Transverse colon (tissue), 4 donors: ENCODE measurements at regions not wholly inside any gene's neighbourhood (a gene's known extent, or its start where the extent isn't known, plus 50 kb on each side); places are given as distances from the start of the nearest gene placed in this dataset.

Source experiments
- DNase-seq: peaks from one replicate; pipeline ENCODE4 v3.0.0-alpha.2; 2019
- H3K27ac ChIP-seq, 4 donors: fragments of 200-600 bp; sonication (generic); 2 replicates each; pipeline ENCODE4 v1.5.1; 2016 to 2018; ENCODE audit warnings: inconsistent platforms in 4 of 4
- H3K27me3 ChIP-seq: fragments of 200-600 bp; sonication (generic); 2 replicates; pipeline ENCODE4 v1.5.1; 2017; ENCODE audit warnings: inconsistent platforms
- H3K36me3 ChIP-seq, 4 donors: fragments of 200-600 bp; sonication (generic); 2 replicates each; pipeline ENCODE4 v1.5.1; 2017 to 2019; ENCODE audit warnings: inconsistent platforms in 4 of 4
- H3K4me1 ChIP-seq, 4 donors: fragments of 200-600 bp; sonication (generic); 2 replicates each; pipeline ENCODE4 v1.5.1; 2017 to 2020; ENCODE audit warnings: inconsistent platforms in 4 of 4
- H3K4me3 ChIP-seq, 4 donors: fragments of 200-600 bp; sonication (generic); 1 replicate in 1 of 4; 2 replicates in 3 of 4; pipeline versions ENCODE4 v1.5.1 to v1.6.1; 2017 to 2019; ENCODE audit warnings: inconsistent platforms in 4 of 4
- H3K9me3 ChIP-seq, 2 donors: fragments of 200-600 bp; sonication (generic); 2 replicates each; pipeline ENCODE4 v1.5.1; 2017 to 2019; ENCODE audit warnings: inconsistent platforms in 2 of 2
- EP300 ChIP-seq: sonication (generic); formaldehyde crosslinking; IDR thresholded peaks from one replicate; pipeline ENCODE4 v1.6.1; 2017; ENCODE audit warnings: antibody characterized with exemption, low read depth
- POLR2A ChIP-seq: fragments of 450-650 bp; IDR thresholded peaks from one replicate; pipeline ENCODE4 v1.6.1; 2016; ENCODE audit warnings: antibody characterized with exemption, mild to moderate bottlenecking, moderate library complexity
- POLR2AphosphoS5 ChIP-seq, 3 donors: sonication (generic); formaldehyde crosslinking; IDR thresholded peaks; one replicate each; pipeline ENCODE4 v1.6.1; 2016; ENCODE audit warnings: antibody characterized with exemption in 3 of 3
- WGBS, 2 donors: methylation state at CpG; one replicate each; pipeline ENCODE4 v1.1.5; 2018; ENCODE audit warnings: low coverage in 1 of 2; 5-methylcytosine and 5-hydroxymethylcytosine counted together
- in situ Hi-C, 4 donors: fragments of 200-750 bp; cut with MboI; loops; one replicate each; pipeline versions ENCODE4 v1.15.0 to v1.15.1; 2017; ENCODE audit warnings: low sequenced_read_pairs in 3 of 4, low pct_ligation_motif_present in 1 of 4, low pct_unique_long_range_greater_than_20kb in 1 of 4
- intact Hi-C: fragments of 100-400 bp; cut with DNase I; formaldehyde crosslinking; loops from one replicate; pipeline ENCODE4 v1.15.1; 2023; ENCODE audit warnings: low total_unique reads
- TF ChIP-seq, protein P1 (sequence below), 5 experiments: fragments of 200-600 bp in 3 of 5; fragments of 450-650 bp in 2 of 5; sonication (generic) in 3 of 5; IDR thresholded peaks; 1 replicate in 2 of 5; 2 replicates in 3 of 5; pipeline ENCODE4 v1.5.1; 2016 to 2017; ENCODE audit warnings: antibody characterized with exemption in 5 of 5, inconsistent platforms in 3 of 5, mild to moderate bottlenecking in 2 of 5, moderate library complexity in 1 of 5

DNA sequence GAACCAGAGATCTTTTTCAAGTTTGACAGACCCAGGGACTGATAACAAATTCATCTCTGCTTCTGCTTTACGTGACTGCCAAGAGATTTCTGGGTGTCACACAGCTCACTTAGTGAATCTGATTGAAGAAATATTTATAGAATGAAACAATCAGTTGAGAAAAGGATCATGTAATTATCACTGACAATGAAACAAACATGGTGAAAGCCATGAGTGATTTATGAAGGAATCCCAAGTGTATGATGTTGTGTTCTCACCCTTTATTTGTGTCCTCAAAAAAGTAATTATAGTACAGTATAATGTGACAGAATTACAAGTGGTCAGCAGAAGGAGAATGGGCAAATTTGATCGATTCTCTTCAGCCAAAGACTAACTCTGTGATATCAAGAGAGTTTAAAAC, 177.3 kb downstream of the BMP4 start:
- no peaks in the 10 kb centered on the region for H3K36me3 ChIP-seq
- H3K9me3 ChIP-seq, result no peaks in the 10 kb centered on the region
- H3K4me1 ChIP-seq, result no peaks in the 10 kb centered on the region
- H3K4me3 ChIP-seq, result no peak overlapping the region
- no peak overlapping the region for H3K27ac ChIP-seq
- WGBS, 2 donors, result 63 to 78% methylated on average over 2 of the region's 2 CpGs
- TF ChIP-seq, protein P1, sequence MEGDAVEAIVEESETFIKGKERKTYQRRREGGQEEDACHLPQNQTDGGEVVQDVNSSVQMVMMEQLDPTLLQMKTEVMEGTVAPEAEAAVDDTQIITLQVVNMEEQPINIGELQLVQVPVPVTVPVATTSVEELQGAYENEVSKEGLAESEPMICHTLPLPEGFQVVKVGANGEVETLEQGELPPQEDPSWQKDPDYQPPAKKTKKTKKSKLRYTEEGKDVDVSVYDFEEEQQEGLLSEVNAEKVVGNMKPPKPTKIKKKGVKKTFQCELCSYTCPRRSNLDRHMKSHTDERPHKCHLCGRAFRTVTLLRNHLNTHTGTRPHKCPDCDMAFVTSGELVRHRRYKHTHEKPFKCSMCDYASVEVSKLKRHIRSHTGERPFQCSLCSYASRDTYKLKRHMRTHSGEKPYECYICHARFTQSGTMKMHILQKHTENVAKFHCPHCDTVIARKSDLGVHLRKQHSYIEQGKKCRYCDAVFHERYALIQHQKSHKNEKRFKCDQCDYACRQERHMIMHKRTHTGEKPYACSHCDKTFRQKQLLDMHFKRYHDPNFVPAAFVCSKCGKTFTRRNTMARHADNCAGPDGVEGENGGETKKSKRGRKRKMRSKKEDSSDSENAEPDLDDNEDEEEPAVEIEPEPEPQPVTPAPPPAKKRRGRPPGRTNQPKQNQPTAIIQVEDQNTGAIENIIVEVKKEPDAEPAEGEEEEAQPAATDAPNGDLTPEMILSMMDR (IDR thresholded peaks at IDR 0.05), result no peak
- no peak for TF ChIP-seq POLR2A
- no peak for TF ChIP-seq EP300
- no peak for TF ChIP-seq POLR2AphosphoS5 (IDR thresholded peaks at IDR 0.05)
- DNase-seq, result no peak
- intact Hi-C loops, result no loop called here
- in situ Hi-C loops, result no loop called here
- no peaks in the 10 kb centered on the region for H3K27me3 ChIP-seq

GRCh38 chr14:53778263-53778662, 178.4 kb downstream of the BMP4 start:
- in situ Hi-C loops (no loop called here), intact Hi-C loops (no loop called here)
- Histone ChIP-seq H3K27ac (no peak overlapping the region), H3K4me3 (no peak overlapping the region), H3K36me3 (no peaks in the 10 kb centered on the region), H3K9me3 (no peaks in the 10 kb centered on the region), H3K4me1 (no peaks in the 10 kb centered on the region), H3K27me3 (no peaks in the 10 kb centered on the region)
- TF ChIP-seq EP300, result no peak
- TF ChIP-seq POLR2A, result no peak
- TF ChIP-seq, protein P1 (IDR thresholded peaks at IDR 0.05), result no peak
- DNase-seq, result no peak

- H3K36me3 ChIP-seq, result no peaks in the 10 kb centered on the region
- TF ChIP-seq, protein P1 (IDR thresholded peaks at IDR 0.05), result no peak
- TF ChIP-seq EP300 (no peak), POLR2AphosphoS5 (IDR thresholded peaks at IDR 0.05) (no peak), POLR2A (no peak)
- H3K27me3 ChIP-seq, result no peaks in the 10 kb centered on the region
- WGBS, 2 donors, result 90 to 93% methylated on average over 5 of the region's 5 CpGs
- H3K27ac ChIP-seq, result no peak overlapping the region
- no peaks in the 10 kb centered on the region for H3K9me3 ChIP-seq
- H3K4me1 ChIP-seq, result no peaks in the 10 kb centered on the region
- no peak overlapping the region for H3K4me3 ChIP-seq
- no peak for DNase-seq
- in situ Hi-C loops (no loop called here), intact Hi-C loops (no loop called here)
Observed at GRCh38 chr14:53772936-53773335, 183.7 kb downstream of the BMP4 start.

DNA sequence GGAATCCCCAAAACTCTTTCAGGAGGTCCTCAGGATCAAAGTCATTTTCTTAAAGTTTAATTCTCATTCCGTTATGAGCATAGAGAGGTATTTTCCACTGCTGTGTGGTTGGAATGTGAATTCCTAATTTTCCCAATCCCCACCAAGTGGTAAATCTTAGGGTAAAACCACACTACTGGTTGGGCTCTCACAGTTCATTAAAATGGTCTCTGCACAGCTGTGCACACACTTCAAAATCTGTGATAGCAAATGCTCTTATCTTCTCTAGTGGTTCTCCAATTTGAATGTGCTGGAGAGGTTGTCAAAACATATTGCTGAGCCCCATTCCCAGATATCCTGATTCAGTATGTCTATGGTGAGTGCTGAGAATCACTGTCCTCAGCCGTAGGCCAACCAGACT, 189.1 kb downstream of the BMP4 start:
- Histone ChIP-seq H3K4me3 (no peak overlapping the region), H3K36me3 (no peaks in the 10 kb centered on the region), H3K4me1 (no peaks in the 10 kb centered on the region), H3K27ac (no peak overlapping the region), H3K9me3 (no peaks in the 10 kb centered on the region), H3K27me3 (no peaks in the 10 kb centered on the region)
- TF ChIP-seq POLR2AphosphoS5 (IDR thresholded peaks at IDR 0.05) (no peak), EP300 (no peak), POLR2A (no peak)
- TF ChIP-seq, protein P1 (IDR thresholded peaks at IDR 0.05), result no peak
- WGBS, 2 donors, result 60 to 86% methylated on average over 1 to 2 of the region's 2 CpGs
- in situ Hi-C loops (no loop called here), intact Hi-C loops (no loop called here)
- DNase-seq, result no peak
